ENCODE measurements at regions not wholly inside any gene's neighbourhood (a gene's known extent, or its start where the extent isn't known, plus 50 kb on each side); places are given as distances from the start of the nearest gene placed in this dataset.

- DNase-seq (ENCODE audit: low spot score) = no peak
Observed at GRCh38 chr11:25862159-25862558, 469.8 kb upstream of the ANO3 start.

GRCh38 chr11:25863986-25864385, 467.9 kb upstream of the ANO3 start:
- no peak for DNase-seq (ENCODE audit: low spot score)

- DNase-seq (ENCODE audit: low spot score) = no peak
Observed at GRCh38 chr11:25876456-25876965, 455.4 kb upstream of the ANO3 start.

GRCh38 chr11:25886036-25886435, 445.9 kb upstream of the ANO3 start:
- no peak for DNase-seq (ENCODE audit: low spot score)

- no peak for DNase-seq (ENCODE audit: low spot score)
Observed at GRCh38 chr11:25890626-25891260, 441.2 kb upstream of the ANO3 start.

- DNase-seq (ENCODE audit: low spot score) = no peak
Observed at GRCh38 chr11:25891960-25892359, 440.0 kb upstream of the ANO3 start.

GRCh38 chr11:25899617-25900160, 432.2 kb upstream of the ANO3 start:
- DNase-seq (ENCODE audit: low spot score) = no peak

GRCh38 chr11:25900814-25901213, 431.1 kb upstream of the ANO3 start:
- DNase-seq (ENCODE audit: low spot score) = no peak

- no peak for DNase-seq (ENCODE audit: low spot score)
Observed at GRCh38 chr11:25901415-25901814, 430.5 kb upstream of the ANO3 start.

- no peak for DNase-seq (ENCODE audit: low spot score)
Observed at GRCh38 chr11:25902476-25902875, 429.5 kb upstream of the ANO3 start.

GRCh38 chr11:25908726-25909125, 423.2 kb upstream of the ANO3 start:
- no peak for DNase-seq (ENCODE audit: low spot score)

- DNase-seq (ENCODE audit: low spot score) = no peak
Observed at GRCh38 chr11:25910086-25910485, 421.8 kb upstream of the ANO3 start.

GRCh38 chr11:25920356-25920755, 411.6 kb upstream of the ANO3 start:
- DNase-seq (ENCODE audit: low spot score) = no peak

- DNase-seq (ENCODE audit: low spot score) = no peak
Observed at GRCh38 chr11:25924586-25924985, 407.3 kb upstream of the ANO3 start.

GRCh38 chr11:25925359-25925758, 406.6 kb upstream of the ANO3 start:
- no peak for DNase-seq (ENCODE audit: low spot score)

- DNase-seq (ENCODE audit: low spot score) = no peak
Observed at GRCh38 chr11:25927411-25927953, 404.4 kb upstream of the ANO3 start.

GRCh38 chr11:25928076-25928475, 403.9 kb upstream of the ANO3 start:
- DNase-seq (ENCODE audit: low spot score) = no peak

GRCh38 chr11:25938952-25939351, 393.0 kb upstream of the ANO3 start:
- DNase-seq (ENCODE audit: low spot score) = no peak

- DNase-seq (ENCODE audit: low spot score) = no peak
Observed at GRCh38 chr11:25939691-25940090, 392.2 kb upstream of the ANO3 start.

GRCh38 chr11:25941353-25941752, 390.6 kb upstream of the ANO3 start:
- DNase-seq (ENCODE audit: low spot score) = no peak

GRCh38 chr11:25943031-25943430, 388.9 kb upstream of the ANO3 start:
- DNase-seq (ENCODE audit: low spot score) = no peak

GRCh38 chr11:25943777-25944661, 387.9 kb upstream of the ANO3 start:
- DNase-seq (ENCODE audit: low spot score) = no peak
